GM19463 (cell line): ENCODE measurements at regions not wholly inside any gene's neighbourhood (a gene's known extent, or its start where the extent isn't known, plus 50 kb on each side); places are given as distances from the start of the nearest gene placed in this dataset.
A peak's percentile ranks its signal among the peaks of the same experiment; 100 is the strongest.

Experiments used
- ATAC-seq: cut with Tn5 transposase; IDR thresholded peaks from one replicate; pipeline ENCODE4 v1.9.1; 2021; ENCODE audit warnings: mild to moderate bottlenecking, moderate library complexity; ENCODE audit not compliant: unreplicated experiment

DNA sequence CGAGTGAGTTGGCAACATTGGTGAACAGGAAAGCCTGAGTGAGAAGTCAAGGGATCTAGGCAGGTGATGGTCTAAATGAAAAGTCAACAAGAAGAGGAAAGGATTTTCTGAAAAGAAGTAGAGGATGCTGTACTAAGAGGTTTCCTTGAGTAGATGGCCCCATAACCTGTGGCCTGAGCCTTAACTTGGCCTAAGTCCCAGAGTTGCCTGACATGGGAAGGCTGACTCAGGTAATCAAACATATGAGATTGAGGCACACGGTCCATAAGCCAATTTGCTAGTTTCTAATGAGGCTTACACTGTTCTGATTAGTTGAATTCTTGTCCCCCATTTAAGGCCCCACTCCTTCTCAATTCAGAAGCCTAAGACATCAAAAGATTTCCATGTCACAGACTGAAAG lies 262.5 kb upstream of the LMCD1 start:
- no peak for ATAC-seq

- peak; percentile 97 for ATAC-seq
These were observed 261.6 kb upstream of the LMCD1 start for GRCh38 chr3:8239718-8240695.

DNA sequence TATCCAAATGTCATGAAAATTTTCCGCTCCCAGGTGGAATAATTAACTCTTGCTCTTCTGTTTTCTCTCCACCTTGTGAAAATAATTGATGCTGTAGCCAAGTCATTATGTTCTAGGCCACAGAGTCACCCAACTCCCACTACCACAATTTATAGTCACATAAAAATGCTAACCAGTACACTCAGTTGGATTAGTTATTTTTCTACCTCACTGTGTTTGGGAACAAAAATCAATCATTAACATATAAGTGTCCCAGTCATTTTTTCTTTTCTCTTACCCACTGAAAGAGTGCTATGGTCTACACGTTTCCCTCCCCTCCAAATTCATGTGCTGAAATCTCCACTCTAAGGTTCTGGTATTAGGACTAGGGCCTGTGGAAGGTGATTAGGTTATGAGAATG lies 255.6 kb upstream of the LMCD1 start:
- no peak for ATAC-seq

DNA sequence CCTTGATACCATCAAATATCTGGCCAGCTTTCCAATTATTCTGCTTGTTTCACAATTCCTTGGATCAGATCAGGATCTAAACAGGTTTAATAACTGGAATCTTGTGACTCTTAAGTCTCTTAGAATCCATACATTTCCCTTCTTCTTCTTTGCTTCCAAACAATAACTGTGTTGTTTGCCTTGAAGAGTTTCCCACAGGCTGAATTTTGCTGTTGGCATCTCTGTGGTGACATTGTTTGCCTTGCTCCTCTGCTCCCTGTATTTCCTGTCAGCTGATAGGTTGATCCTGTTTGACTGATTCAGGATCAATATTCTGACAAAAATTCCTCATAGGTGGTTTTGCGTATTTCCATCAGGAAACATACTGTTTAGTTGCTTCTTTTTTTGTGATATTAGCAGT lies 248.4 kb upstream of the LMCD1 start:
- ATAC-seq, result no peak

DNA sequence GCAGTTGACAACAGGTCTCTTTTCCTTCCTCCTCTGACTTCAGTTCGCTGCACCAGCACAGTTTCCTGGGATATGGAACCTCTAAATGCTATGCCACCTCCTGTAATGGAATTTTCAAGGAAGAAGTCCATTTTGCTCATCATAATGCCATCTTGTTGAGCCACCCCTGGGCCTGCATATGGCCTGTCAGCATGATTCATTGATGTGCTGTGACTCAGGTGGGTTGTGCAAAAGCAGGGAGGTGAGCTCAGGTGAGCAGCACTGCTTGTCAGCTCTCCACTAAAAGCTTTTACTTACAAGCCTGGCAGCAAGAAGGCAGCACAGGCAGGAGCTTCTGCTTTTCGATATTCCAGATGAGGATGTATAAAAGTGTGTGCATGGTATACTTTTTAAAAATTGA lies 247.1 kb upstream of the LMCD1 start:
- no peak for ATAC-seq

- no peak for ATAC-seq
These were observed 245.9 kb upstream of the LMCD1 start for GRCh38 chr3:8255725-8256124.

- no peak for ATAC-seq
These were observed 245.1 kb upstream of the LMCD1 start for GRCh38 chr3:8256441-8257071.

DNA sequence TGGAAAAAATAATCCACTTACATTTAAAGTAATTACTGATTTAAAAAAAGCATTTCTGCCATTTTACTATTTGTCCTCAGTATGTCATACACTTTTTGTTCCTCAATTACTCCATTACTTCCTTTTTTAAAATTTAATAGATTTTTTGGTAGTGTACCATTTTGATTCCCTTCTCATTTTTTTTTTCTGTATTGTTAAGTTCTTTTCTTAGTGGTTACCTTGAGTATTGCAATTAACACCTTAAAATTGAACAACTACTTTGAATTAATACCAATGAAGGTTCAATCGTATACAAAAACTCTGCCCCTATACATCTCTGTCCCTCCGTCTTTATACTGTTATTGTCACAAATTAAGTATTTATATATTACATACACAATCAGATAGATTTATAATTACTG lies 240.6 kb upstream of the LMCD1 start:
- ATAC-seq, result no peak

DNA sequence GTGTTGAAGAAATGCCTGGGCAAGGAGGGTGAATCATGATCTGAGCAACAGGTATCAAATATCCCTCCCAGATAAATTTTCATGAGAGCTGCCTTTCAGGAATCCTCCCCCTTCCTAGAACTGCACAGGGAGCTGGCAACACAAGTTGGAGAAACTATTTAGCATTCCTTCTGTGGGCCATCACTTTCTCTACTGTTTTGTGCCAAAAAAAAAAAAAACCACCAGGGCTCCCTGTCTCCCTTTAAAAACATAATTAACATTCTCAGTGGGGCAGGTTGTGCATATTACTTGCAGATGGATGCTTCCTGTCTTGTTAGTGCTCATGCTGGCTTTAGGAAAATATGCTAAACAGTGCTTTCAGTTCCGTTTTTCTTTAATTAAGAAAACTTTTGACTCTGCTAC lies 234.9 kb upstream of the LMCD1 start:
- ATAC-seq, result no peak

DNA sequence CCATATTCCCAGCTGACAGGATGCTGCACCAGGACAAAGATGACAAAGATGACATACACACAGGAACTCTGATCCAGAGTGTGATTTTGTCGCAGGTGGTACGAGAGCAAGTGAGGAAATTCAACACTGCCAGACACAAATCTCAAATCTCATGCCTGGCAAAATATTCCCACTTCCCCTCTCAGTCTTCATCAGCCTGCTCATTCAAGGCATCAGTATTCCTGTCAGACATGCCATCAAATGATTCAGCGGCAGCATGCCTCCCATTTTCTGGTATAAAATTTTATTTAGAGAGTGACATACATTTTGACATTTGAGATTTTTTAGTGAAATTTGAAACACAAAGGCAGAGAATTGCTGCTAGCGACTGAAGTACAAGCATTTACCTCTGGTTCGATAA lies 228.1 kb upstream of the LMCD1 start:
- ATAC-seq, result no peak

- no peak for ATAC-seq
These were observed 225.6 kb upstream of the LMCD1 start for GRCh38 chr3:8276056-8276455.

DNA sequence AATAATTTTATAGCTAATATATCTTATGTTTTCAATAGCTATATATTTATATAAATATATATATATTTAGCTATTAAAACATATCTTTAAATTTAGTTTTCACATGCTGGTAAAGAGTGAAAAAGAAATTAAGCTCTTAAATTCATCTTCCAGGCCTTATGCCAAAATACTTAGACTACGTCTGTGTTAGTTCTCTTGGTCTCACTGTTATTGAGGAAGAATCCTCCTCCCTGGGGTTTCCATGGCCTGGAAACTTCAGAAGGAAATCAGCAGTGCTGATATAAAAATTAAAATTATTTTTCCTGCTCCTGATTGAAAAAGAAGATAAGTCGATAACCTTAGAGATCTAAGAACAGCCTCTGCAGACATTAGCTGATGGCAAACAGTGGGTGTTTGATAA lies 225.1 kb upstream of the LMCD1 start:
- ATAC-seq, result no peak

- no peak for ATAC-seq
These were observed 223.2 kb upstream of the LMCD1 start for GRCh38 chr3:8278448-8278847.

DNA sequence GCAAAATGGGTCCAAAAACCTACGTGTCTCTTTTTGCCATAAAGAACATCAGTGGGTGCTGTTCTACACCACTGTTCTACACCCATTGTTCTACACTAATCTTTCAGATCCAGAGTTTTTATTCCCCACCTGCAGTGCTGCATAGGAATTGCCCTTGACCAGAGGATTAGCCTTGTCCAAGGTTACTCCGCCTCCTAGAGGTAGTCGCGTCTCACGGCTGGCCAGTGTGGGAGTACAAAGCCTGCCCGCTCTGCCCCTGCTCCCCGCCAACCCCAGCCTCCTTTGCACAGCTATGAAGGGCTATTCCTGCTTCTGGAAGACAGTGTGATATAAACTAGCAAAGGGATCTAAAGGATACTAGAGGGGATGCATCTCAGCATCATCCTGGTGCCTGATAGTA lies 222.1 kb upstream of the LMCD1 start:
- ATAC-seq, result no peak

DNA sequence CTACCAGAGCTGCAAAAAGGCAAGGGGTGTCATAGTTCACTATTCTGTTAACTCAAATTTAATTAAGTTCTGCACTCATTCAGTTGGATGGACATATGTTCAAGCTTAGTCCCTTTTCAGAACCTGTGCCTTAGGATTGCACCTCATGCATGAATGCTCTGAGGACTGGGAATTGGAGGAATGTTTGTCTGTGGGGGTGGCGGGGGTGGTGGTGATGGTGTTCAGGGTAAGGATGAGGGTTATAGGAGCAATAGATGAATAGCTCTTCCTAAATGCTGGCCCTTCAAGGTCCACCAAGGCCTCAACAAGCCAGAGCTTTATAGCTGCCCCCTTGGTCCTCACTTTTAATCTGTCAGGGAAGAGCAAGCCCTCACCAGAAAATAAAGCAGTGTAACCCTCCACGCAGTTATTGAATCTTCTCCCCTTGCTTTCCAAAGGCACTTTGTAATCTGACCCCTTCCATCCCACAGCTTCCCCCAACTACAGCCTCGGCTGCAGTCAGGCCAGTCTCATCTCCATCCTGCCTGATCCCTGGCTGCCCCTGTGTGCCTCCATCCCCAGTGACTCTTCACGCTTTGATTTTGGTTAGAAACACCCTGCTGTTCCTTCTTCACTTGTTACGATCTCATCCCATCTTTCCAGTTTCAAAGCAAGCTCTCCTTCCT lies 221.6 kb upstream of the LMCD1 start:
- no peak for ATAC-seq

- ATAC-seq, result no peak
These were observed 219.0 kb upstream of the LMCD1 start for GRCh38 chr3:8282541-8283165.

DNA sequence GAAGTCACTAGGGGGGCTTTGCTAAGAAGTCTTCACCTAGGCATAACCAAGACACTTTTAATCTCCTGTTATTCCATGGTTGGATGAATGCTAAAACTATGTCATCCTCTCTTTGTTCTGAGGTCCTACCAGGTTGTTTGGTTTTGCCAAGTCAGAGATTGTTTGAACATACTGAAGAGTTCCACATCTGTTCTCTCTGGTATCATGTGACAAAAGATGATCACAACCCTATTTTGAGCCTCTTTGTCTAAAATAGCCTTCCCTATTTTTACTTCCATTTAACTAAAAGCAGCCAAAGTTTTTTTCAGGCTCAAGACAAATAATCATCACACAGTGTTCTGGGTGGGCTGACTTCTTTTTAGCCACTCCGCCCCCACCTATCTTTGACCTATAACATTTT lies 218.4 kb upstream of the LMCD1 start:
- ATAC-seq, result no peak

GRCh38 chr3:8286086-8286485 lies 215.5 kb upstream of the LMCD1 start:
- no peak for ATAC-seq

DNA sequence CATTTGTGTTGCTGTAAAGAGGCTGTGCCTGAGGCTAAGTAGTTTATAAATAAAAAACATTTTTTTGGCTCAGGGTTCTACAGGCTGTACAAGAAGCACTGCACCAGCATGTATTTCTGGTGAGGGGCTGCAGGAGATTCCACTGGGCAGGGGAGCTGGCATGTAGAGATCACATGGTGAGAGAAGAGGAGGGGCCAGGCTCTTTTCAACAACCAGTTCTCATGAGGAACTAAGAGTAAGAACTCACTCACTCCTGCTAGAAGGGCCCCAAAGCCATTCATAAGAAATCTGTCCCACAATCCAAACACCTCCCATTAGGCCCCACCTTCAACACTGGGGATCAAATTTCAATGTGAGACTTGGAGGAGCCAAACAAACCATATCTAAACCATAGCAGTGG lies 214.9 kb upstream of the LMCD1 start:
- no peak for ATAC-seq

DNA sequence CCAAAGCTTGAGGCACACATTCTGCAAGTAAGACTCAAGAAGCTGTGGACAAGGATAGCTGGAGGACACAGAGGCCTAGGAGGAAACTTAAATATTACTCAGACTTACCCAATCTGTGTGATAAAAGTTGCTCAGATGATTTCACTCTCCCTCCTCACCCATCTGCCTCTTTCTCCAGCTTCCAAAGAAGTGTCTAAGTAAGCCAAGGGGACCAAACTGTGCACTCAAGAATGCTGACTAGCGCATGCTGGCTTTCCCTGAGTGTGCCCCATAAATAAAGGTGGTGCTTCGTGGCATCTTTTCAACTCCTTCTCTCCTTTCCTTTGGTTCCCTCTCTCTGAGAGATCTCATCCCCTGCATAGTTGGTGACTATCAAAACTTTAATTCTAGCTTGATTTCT lies 211.0 kb upstream of the LMCD1 start:
- ATAC-seq, result no peak

- no peak for ATAC-seq
These were observed 205.2 kb upstream of the LMCD1 start for GRCh38 chr3:8296461-8296860.
